ENCODE measurements at regions not wholly inside any gene's neighbourhood (a gene's known extent, or its start where the extent isn't known, plus 50 kb on each side); places are given as distances from the start of the nearest gene placed in this dataset.

- TF ChIP-seq CTCF (IDR thresholded peaks at IDR 0.05; ENCODE audit: low read depth, low read length) (no peak), EZH2phosphoT487 (IDR thresholded peaks at IDR 0.05; ENCODE audit: low read depth) (no peak)
Observed at GRCh38 chr12:93978553-93978952, 169.8 kb upstream of the PLXNC1 start.
